ENCODE measurements at regions not wholly inside any gene's neighbourhood (a gene's known extent, or its start where the extent isn't known, plus 50 kb on each side); places are given as distances from the start of the nearest gene placed in this dataset.

DNA sequence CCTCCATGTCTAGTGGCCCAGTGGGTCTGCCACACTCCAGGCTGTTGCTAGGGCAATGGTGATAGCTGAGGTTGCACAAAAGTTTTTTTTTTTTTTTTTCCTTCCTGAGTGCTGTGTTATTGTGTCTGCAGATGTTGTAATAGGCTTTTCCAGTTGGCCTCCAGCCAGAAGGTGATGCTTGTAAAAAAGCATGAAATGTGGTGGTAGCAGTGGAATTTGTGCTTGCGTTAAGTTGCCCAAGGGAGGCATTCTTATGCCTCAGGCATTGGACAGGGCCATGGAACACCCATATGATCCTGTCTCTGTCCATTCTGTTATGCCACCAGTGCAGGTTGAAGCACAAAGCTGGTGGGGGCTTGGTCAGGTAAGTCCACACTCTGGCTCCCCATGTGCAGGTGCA, 660.5 kb upstream of the SPANXN1 start:
- no peak for TF ChIP-seq POLR2A (IDR thresholded peaks at IDR 0.05)
- TF ChIP-seq, protein P1, sequence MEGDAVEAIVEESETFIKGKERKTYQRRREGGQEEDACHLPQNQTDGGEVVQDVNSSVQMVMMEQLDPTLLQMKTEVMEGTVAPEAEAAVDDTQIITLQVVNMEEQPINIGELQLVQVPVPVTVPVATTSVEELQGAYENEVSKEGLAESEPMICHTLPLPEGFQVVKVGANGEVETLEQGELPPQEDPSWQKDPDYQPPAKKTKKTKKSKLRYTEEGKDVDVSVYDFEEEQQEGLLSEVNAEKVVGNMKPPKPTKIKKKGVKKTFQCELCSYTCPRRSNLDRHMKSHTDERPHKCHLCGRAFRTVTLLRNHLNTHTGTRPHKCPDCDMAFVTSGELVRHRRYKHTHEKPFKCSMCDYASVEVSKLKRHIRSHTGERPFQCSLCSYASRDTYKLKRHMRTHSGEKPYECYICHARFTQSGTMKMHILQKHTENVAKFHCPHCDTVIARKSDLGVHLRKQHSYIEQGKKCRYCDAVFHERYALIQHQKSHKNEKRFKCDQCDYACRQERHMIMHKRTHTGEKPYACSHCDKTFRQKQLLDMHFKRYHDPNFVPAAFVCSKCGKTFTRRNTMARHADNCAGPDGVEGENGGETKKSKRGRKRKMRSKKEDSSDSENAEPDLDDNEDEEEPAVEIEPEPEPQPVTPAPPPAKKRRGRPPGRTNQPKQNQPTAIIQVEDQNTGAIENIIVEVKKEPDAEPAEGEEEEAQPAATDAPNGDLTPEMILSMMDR (IDR thresholded peaks at IDR 0.05): no peak
